ENCODE measurements at regions not wholly inside any gene's neighbourhood (a gene's known extent, or its start where the extent isn't known, plus 50 kb on each side); places are given as distances from the start of the nearest gene placed in this dataset.
A peak's percentile ranks its signal among the peaks of the same experiment; 100 is the strongest.

GRCh38 chr14:53571641-53572328 lies 384.8 kb downstream of the BMP4 start:
- Histone ChIP-seq H3K79me2 (ENCODE audit: control insufficient read depth, insufficient read depth, low read length) (no peaks in the 10 kb centered on the region), H3K9ac (ENCODE audit: insufficient read depth, low read length) (no peak overlapping the region), H3K27me3 (ENCODE audit: control insufficient read depth, insufficient read depth, low read length) (peaks cover 2% of the 10 kb centered on the region), H3K9me3 (ENCODE audit: control insufficient read depth, insufficient read depth, low read depth, low read length) (no peaks in the 10 kb centered on the region), H3K36me3 (ENCODE audit: control insufficient read depth, insufficient read depth, low read length) (no peaks in the 10 kb centered on the region), H3K4me1 (ENCODE audit: control insufficient read depth, extremely low read depth, insufficient read depth, low read length) (no peaks in the 10 kb centered on the region), H2AFZ (ENCODE audit: low read length) (no peak overlapping the region), H4K20me1 (ENCODE audit: control insufficient read depth, extremely low read depth, insufficient read depth, low read length) (no peaks in the 10 kb centered on the region), H3K4me2 (ENCODE audit: extremely low read depth, insufficient read depth, low read length) (peak overlapping the region; percentile 38), H3K27ac (ENCODE audit: insufficient read depth, low read length) (no peak overlapping the region), H3K4me3 (replicated peaks in 1 of 4; ENCODE audit: control extremely low read depth in 1 of 4, insufficient read depth in 1 of 4, low read depth in 3 of 4, low read length in 4 of 4) (peak overlapping the region in 1 of 4 experiments; percentile 3)
- peak in 1 of 2 donors; percentile 67 for DNase-seq (ENCODE audit: low read depth in 2 of 2)
- no peak for TF ChIP-seq EZH2 (IDR thresholded peaks at IDR 0.05; ENCODE audit: low read length, missing control alignments)
- no peak for TF ChIP-seq CTCF (conservative IDR thresholded peaks at IDR 0.05 in 1 of 2, IDR thresholded peaks at IDR 0.05 in 1 of 2; ENCODE audit: low read depth in 1 of 2, low read length in 2 of 2)

GRCh38 chr14:53570411-53571387 lies 385.9 kb downstream of the BMP4 start:
- Histone ChIP-seq H3K9me3 (ENCODE audit: control insufficient read depth, insufficient read depth, low read depth, low read length) (no peaks in the 10 kb centered on the region), H3K4me3 (replicated peaks in 1 of 4; ENCODE audit: control extremely low read depth in 1 of 4, insufficient read depth in 1 of 4, low read depth in 3 of 4, low read length in 4 of 4) (no peak overlapping the region), H3K4me2 (ENCODE audit: extremely low read depth, insufficient read depth, low read length) (no peak overlapping the region), H2AFZ (ENCODE audit: low read length) (no peak overlapping the region), H3K4me1 (ENCODE audit: control insufficient read depth, extremely low read depth, insufficient read depth, low read length) (no peaks in the 10 kb centered on the region), H3K79me2 (ENCODE audit: control insufficient read depth, insufficient read depth, low read length) (no peaks in the 10 kb centered on the region), H3K9ac (ENCODE audit: insufficient read depth, low read length) (no peak overlapping the region), H4K20me1 (ENCODE audit: control insufficient read depth, extremely low read depth, insufficient read depth, low read length) (no peaks in the 10 kb centered on the region), H3K27ac (ENCODE audit: insufficient read depth, low read length) (no peak overlapping the region), H3K36me3 (ENCODE audit: control insufficient read depth, insufficient read depth, low read length) (no peaks in the 10 kb centered on the region), H3K27me3 (ENCODE audit: control insufficient read depth, insufficient read depth, low read length) (peaks cover 2% of the 10 kb centered on the region)
- TF ChIP-seq EZH2 (IDR thresholded peaks at IDR 0.05; ENCODE audit: low read length, missing control alignments) (no peak), CTCF (conservative IDR thresholded peaks at IDR 0.05 in 1 of 2, IDR thresholded peaks at IDR 0.05 in 1 of 2; ENCODE audit: low read depth in 1 of 2, low read length in 2 of 2) (no peak)
- no peak for DNase-seq (ENCODE audit: low read depth in 2 of 2)

GRCh38 chr14:53569446-53569845 lies 387.2 kb downstream of the BMP4 start:
- H3K9me3 ChIP-seq (ENCODE audit: control insufficient read depth, insufficient read depth, low read depth, low read length): no peaks in the 10 kb centered on the region
- H3K27me3 ChIP-seq (ENCODE audit: control insufficient read depth, insufficient read depth, low read length): peaks cover 2% of the 10 kb centered on the region
- no peaks in the 10 kb centered on the region for H3K4me1 ChIP-seq (ENCODE audit: control insufficient read depth, extremely low read depth, insufficient read depth, low read length)
- H3K4me2 ChIP-seq (ENCODE audit: extremely low read depth, insufficient read depth, low read length): no peak overlapping the region
- no peak overlapping the region for H3K9ac ChIP-seq (ENCODE audit: insufficient read depth, low read length)
- H3K36me3 ChIP-seq (ENCODE audit: control insufficient read depth, insufficient read depth, low read length): no peaks in the 10 kb centered on the region
- H3K79me2 ChIP-seq (ENCODE audit: control insufficient read depth, insufficient read depth, low read length): no peaks in the 10 kb centered on the region
- TF ChIP-seq EZH2 (IDR thresholded peaks at IDR 0.05; ENCODE audit: low read length, missing control alignments) (no peak), CTCF (conservative IDR thresholded peaks at IDR 0.05 in 1 of 2, IDR thresholded peaks at IDR 0.05 in 1 of 2; ENCODE audit: low read depth in 1 of 2, low read length in 2 of 2) (no peak)
- no peaks in the 10 kb centered on the region for H4K20me1 ChIP-seq (ENCODE audit: control insufficient read depth, extremely low read depth, insufficient read depth, low read length)
- H3K4me3 ChIP-seq (replicated peaks in 1 of 4; ENCODE audit: control extremely low read depth in 1 of 4, insufficient read depth in 1 of 4, low read depth in 3 of 4, low read length in 4 of 4): no peak overlapping the region
- H3K27ac ChIP-seq (ENCODE audit: insufficient read depth, low read length): no peak overlapping the region
- peak in 1 of 2 donors; percentile 15 for DNase-seq (ENCODE audit: low read depth in 2 of 2)
- no peak overlapping the region for H2AFZ ChIP-seq (ENCODE audit: low read length)

Data from fibroblast of lung (primary cell).